GM10266 (cell line): ENCODE measurements at regions not wholly inside any gene's neighbourhood (a gene's known extent, or its start where the extent isn't known, plus 50 kb on each side); places are given as distances from the start of the nearest gene placed in this dataset.

Source experiments
- DNase-seq: peaks from one replicate; pipeline ENCODE4 v3.0.0; 2012; ENCODE audit errors: extremely low spot score
- TF ChIP-seq, protein P1 (sequence below): IDR thresholded peaks from 2 replicates; pipeline ENCODE4 v1.5.1; 2012; ENCODE audit warnings: mild to moderate bottlenecking, low read depth; ENCODE audit not compliant: control insufficient read depth, insufficient read depth; ENCODE audit errors: missing control alignments

DNA sequence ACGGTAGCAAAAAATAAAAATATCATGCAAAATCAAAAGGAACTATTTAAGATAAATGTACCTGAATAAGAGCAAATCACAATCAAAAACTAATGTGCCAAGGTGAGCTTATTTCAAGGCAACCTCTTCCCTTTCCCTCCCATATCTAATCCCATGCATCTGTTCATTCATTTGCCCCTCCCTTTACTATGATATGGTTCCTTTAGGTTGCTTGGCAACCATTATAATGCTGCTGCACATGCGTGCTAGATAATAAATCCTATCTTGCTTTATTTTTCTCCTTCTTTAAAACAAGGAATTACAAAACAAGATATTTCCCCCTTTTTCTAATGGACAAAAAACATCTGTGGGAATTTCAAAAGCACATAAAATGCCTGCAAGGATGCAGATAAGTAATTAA, 318.2 kb upstream of the POU3F2 start:
- TF ChIP-seq, protein P1, sequence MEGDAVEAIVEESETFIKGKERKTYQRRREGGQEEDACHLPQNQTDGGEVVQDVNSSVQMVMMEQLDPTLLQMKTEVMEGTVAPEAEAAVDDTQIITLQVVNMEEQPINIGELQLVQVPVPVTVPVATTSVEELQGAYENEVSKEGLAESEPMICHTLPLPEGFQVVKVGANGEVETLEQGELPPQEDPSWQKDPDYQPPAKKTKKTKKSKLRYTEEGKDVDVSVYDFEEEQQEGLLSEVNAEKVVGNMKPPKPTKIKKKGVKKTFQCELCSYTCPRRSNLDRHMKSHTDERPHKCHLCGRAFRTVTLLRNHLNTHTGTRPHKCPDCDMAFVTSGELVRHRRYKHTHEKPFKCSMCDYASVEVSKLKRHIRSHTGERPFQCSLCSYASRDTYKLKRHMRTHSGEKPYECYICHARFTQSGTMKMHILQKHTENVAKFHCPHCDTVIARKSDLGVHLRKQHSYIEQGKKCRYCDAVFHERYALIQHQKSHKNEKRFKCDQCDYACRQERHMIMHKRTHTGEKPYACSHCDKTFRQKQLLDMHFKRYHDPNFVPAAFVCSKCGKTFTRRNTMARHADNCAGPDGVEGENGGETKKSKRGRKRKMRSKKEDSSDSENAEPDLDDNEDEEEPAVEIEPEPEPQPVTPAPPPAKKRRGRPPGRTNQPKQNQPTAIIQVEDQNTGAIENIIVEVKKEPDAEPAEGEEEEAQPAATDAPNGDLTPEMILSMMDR, result no peak

DNA sequence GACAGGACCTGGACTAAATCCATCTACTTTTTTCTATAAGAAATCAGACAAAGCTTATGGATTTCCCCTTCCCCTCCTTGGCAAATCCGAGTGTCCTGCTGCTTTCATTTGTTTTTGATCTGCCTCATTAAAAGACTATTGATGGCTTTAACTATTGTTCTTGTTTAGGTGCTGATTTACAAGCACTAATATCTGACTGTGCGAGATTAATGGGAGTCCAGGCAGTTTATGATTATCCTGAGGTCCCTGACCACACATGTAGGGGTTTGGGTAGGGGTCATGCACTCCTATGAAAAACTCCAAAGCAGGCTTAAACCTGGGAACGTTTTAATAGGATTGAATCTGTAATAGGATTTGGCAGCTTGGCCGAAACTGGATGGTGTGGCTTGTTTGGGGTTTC, 317.5 kb upstream of the POU3F2 start:
- TF ChIP-seq, protein P1, result no peak
- no peak for DNase-seq

More for the DNA sequence above, 318.2 kb upstream of the POU3F2 start:
- DNase-seq, result no peak

DNA sequence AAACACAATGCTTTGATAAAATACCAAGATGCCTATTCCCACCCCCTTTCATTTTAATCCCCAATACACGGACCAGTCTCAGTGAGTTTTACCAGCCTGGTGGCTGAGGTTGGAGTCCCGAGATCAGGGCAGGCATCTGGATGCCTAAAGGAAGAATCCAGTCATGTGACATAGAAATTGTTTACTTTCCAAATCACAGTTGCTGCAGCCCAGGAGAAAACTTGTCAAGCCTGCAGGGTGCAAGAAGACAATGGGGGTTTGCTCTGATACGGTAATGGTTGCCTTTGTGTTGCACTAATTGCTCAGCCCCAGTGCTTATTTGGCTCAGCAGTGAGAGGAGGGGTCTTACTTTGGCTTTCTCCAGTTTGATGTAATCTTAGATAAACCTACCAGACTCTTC, 308.5 kb upstream of the POU3F2 start:
- DNase-seq, result no peak
- TF ChIP-seq, protein P1, result no peak

DNA sequence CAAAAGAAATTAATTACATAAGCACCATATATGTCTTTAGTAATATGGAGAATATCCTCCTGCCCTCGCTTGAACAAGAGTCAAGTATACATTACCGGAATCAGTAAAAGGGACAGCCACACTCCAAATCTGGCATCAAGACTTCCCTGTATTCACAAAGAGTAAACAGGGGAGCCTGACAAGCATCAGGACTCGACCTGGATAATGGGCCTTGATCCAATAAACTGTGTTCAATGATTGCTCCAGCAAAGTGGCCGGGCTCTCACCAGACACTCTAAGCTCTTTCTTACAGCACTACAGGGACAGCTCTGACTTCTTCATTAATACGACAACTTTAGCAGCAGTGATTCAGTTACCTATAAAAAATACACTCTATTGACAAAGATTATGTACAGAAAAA, 307.9 kb upstream of the POU3F2 start:
- TF ChIP-seq, protein P1, result no peak
- DNase-seq, result no peak

DNA sequence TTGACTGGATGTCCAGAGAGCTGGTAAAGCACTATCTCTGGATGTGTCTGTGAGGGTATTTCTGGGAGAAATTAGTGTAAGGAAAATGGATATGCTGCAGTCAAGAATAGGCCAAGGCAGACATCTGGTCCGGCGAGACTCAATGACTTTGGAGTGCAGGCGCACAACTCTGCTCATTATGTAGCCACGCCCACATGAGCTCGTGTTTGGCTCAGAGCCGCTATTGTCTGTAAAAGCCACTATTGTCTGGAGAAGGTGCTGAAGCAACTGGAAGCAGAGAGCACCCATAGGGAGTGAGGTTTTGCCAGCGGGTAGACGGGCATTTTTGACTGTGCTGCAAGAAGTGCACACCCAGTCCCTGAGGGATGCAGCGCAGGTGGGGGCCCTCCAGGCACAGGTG, 305.0 kb upstream of the POU3F2 start:
- TF ChIP-seq, protein P1, result no peak
- no peak for DNase-seq

DNA sequence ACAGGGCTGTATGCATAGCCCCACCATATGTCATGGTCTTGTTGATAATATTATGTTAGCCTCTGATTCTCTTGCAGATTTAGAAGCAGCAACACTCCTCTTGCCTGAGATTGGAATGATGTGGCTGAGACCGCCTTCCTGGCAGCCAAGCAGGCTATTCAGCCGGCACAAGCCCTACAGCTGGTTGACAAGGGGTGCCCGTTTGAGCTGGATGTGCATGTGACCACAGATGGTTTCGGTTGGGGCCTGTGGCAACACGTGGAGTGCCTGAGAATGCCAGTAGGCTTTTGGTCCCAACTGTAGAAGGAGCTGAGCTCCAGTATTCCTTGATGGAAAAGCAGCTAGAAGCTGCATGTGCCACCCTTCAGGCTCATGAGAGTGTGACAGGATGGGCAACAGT, 303.6 kb upstream of the POU3F2 start:
- no peak for DNase-seq
- TF ChIP-seq, protein P1, result no peak

DNA sequence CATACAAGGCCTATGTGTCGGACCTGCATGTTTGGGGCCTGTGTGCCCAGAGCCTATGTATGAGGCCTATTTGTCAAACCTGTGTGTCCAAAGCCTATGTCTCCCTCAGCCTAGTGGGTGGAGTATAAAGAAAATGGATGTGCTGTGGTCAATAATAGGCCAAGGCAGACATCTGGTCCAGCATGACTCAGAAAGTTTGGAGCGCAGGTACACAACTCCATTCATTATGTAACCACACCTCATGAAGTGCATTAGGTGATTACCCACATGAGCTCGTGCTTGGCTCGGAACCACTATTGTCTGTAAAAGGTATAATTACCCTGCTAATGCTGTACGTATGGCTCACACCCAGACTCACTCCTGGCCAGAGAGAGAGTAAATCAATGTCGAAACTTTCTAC, 302.4 kb upstream of the POU3F2 start:
- TF ChIP-seq, protein P1, result no peak
- no peak for DNase-seq
